Posterior cingulate gyrus (tissue), 11 donors: ENCODE measurements at regions not wholly inside any gene's neighbourhood (a gene's known extent, or its start where the extent isn't known, plus 50 kb on each side); places are given as distances from the start of the nearest gene placed in this dataset.

Source experiments
- DNase-seq, 10 donors: peaks; one replicate each; pipeline versions ENCODE4 v3.0.0 to v3.0.0-alpha.2; 2020 to 2021; ENCODE audit warnings: mixed read lengths in 3 of 10
- intact Hi-C: fragments of 100-400 bp; cut with DNase I; formaldehyde crosslinking; loops from one replicate; pipeline ENCODE4 v1.15.1; 2023

- intact Hi-C loops, result no loop called here
Observed at GRCh38 chr3:30069056-30069455, 537.3 kb upstream of the TGFBR2 start.

DNA sequence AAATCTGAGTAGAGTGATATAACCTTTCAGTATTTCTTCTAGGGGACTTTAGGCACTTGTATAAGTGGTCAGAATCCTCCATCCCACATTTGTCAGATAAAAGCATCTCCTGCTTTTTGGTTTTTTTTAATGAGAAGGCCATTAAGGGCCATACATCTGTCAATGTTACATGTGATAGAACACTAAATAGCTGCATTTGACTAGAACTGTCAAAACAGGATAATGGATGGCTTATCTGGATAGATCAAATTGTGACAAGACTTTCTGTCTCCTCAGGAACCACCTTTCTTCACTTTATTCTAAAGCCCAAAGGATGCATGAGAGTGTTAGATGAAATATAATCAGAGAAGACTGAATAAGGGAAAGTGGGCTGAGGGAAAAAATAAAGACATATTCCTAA, 533.4 kb upstream of the TGFBR2 start:
- intact Hi-C loops, result no loop called here
- no peak for DNase-seq

More at GRCh38 chr3:30069056-30069455, 537.3 kb upstream of the TGFBR2 start:
- no peak for DNase-seq

- no peak for DNase-seq
- intact Hi-C loops, result no loop called here
Observed at GRCh38 chr3:30073622-30074021, 532.8 kb upstream of the TGFBR2 start.

- no peak for DNase-seq
- intact Hi-C loops, result no loop called here
Observed at GRCh38 chr3:30075514-30075913, 530.9 kb upstream of the TGFBR2 start.

- intact Hi-C loops, result no loop called here
- DNase-seq, result no peak
Observed at GRCh38 chr3:30076899-30077298, 529.5 kb upstream of the TGFBR2 start.

DNA sequence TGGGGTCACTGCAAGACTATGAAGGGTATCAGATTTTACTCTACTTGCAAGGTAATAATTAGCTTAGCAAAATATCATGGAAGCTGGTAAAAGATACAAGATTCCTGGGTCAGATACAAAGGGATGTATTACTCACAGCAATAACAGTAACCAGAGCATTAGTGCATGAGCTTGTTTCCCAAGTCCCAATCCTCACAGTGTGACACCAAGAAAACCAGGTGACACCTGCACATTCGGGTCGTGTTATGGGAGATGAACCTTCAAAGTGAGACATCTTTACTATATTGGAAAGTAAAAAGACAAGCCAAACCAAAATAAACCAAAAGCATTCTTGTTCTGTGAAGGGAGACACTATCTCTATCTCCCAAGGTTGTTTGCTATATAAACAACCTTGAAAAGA, 528.7 kb upstream of the TGFBR2 start:
- DNase-seq, result no peak
- intact Hi-C loops, result no loop called here

GRCh38 chr3:30078736-30079135, 527.7 kb upstream of the TGFBR2 start:
- DNase-seq, result no peak
- intact Hi-C loops, result no loop called here

GRCh38 chr3:30081904-30082303, 524.5 kb upstream of the TGFBR2 start:
- DNase-seq, result no peak
- intact Hi-C loops, result no loop called here

DNA sequence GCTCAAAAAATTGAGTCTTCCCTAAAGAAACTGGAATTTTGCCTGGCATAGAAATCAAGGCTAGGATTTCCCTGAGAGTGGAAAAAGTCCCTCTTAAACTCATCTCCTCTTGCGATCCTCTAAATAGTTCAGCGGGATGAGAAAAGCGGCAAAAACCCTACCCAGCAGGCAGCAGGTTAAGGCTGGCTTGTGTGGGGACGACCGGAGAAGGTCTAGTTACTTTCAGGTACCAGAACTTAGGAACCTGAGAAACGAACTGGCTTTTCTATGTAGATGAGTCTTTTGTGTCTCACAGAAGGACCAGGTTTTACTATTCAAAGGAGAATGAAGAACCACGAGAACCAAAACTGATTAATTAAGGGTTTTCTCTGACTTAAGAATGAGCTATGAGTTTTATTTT, 523.7 kb upstream of the TGFBR2 start:
- DNase-seq, result no peak
- intact Hi-C loops, result no loop called here

DNA sequence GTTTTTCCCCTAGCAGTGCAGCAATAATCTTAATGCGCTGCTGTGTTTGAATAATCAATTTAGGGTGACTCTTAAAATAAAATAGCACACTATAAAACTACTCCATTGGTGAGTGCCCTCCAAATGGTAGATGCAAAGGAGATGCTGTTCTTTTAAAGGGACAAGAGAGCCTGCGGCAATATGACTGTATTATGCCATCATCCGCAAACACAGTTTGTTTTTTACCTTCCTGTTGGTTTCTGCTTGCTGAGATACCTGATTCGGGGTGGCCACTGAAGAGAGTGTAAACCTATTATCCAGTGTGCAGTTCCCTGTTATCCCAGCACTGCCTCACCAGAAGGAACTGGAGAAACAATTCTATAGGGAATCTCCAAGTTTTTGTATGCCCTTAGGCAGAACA, 523.1 kb upstream of the TGFBR2 start:
- intact Hi-C loops, result no loop called here
- no peak for DNase-seq

DNA sequence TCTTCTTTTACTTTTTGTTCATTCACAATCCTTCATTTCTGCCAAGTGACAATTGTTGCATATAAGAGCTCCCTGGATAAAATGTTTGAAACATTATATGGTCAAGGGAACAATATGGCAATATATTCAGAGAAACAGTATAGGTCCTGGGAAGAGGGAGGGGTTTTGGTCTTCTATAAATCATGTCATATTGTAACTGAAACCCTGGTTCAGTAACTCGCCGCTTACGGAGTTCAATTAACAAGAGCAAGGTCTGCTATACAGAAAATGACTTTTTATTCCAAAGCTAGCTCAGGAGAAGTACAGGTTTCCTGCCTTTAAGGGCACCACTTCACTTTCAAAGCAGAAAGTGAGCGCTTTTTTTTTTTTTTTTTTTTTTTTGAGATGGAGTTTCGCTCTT, 522.1 kb upstream of the TGFBR2 start:
- DNase-seq, result no peak
- intact Hi-C loops, result no loop called here

- no peak for DNase-seq
- intact Hi-C loops, result no loop called here
Observed at GRCh38 chr3:30084971-30085403, 521.4 kb upstream of the TGFBR2 start.

DNA sequence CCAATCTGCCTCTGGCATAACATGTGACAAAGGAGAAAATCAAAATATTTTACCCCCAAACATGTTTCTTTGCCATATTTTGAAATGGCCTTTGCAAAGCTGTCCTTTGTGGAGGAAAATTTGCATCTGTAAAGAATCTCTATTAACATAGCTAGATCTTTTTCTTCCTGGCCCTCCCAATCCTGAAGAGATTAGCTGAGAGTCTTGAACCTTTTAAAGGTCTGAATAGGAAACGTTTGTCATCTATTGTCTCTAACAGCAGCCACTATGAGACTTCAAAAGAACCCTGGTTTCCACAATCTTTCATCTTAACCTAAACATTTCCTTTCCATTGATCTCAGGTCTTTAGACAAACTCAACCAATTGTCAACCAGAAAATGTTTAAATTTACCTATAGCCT, 520.9 kb upstream of the TGFBR2 start:
- intact Hi-C loops, result no loop called here

DNA sequence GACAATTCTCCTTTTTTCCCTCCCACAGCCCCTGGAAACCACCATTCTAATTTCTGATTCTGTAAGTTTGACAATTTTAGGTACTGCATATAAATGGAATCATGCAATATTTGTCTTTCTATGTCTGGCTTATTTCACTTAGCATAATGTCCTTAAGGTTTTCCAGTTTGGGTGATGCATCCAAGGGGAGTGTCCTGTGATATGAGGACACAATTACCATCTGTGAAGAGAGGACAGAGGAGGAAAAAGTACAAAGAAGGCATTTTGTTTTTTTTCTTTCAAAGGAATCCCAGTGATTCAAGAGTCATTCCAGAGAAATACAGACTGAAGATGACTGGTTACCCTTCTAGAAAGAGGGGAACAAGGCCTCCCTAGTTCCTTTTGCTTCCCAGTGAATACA, 514.7 kb upstream of the TGFBR2 start:
- no peak for DNase-seq
- intact Hi-C loops, result no loop called here

More for the DNA sequence above, 520.9 kb upstream of the TGFBR2 start:
- DNase-seq, result no peak

DNA sequence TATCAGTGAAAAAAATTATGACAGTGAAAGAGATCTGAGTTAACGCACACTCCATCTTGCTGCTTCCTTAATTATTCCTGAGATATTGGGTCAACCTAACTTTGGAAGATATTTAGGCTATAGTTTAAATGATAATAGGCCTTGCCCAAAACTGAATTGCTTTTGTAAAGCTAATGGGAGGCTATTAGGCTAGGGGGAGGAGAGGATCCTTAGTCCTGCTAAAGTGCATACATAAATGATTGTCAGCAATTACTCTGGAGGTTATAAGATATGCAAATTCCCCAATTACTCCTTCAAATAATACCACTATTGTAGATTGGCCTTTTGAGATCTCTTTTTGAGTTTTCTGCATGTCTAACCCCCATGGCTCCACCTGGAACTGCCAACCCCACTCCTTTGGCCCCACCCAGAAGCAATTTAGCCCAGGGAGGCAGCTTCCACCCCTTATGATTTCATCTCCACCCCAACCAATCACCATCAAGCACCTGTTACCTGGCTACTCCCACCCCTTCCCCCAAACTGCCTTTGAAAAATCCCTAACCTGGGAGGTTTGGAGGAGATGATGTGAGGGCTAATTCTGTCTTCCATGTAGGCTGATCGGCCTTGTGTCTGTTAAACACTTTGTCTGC, 509.3 kb upstream of the TGFBR2 start:
- no peak for DNase-seq

DNA sequence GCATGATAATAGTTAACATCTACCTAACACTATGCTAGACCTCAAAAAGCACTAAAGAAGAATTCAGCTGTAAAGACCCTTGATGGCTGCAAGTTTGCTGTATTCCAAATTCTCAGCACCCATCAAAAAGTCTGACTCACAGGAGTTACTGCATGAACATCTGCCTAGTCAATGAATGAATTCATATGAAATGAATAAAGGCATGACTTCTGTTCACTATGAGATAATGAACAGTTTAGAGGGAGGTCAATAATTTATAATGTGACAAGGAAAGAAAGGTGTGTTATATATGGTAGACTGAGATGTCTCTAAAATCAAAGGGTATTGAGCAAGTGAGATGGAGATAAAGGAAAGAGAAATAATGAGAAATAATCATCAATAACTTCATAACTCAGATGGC, 508.2 kb upstream of the TGFBR2 start:
- intact Hi-C loops, result no loop called here
- DNase-seq, result no peak

More for the DNA sequence above, 509.3 kb upstream of the TGFBR2 start:
- intact Hi-C loops, result no loop called here

DNA sequence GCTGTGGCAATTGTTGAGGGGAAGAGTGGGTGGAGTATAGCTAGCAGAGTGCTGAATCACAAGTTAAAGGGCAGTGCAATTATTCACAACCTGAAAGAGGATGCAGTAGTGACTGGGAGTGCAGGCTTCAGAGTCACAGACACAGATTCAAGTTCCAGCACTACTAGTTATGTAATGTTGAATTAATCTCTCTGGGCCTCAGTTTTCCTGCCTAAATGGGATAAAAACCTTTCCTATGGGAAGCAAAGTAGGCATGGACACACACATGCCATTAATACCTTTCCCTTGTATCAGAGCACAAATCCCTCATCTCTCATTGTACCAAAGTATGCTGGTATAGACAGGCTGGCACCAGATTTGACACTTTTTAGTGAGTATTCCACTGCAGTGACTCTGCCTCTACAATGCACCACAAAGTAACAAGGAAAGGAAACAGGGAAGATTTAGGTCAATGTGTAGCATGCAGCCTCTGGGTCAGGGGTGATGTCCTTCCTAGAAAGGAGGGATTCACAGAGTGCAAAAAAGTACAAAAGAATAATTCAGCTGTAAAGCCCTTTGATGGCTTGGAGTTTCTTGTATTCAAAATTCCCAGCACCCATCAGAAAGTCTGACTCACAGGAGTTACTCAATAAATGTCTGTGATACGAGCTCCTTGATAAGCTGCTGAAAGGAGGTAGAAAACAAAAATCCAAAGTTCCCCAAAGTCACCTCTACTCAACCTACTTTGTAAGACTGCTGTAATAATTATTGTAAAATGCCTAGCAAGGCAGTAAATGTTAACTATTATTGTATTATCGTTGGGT, 507.5 kb upstream of the TGFBR2 start:
- no peak for DNase-seq
- intact Hi-C loops, result no loop called here

GRCh38 chr3:30102356-30102755, 504.0 kb upstream of the TGFBR2 start:
- intact Hi-C loops, result no loop called here
- DNase-seq, result no peak

- no peak for DNase-seq
- intact Hi-C loops, result no loop called here
Observed at GRCh38 chr3:30103186-30103585, 503.2 kb upstream of the TGFBR2 start.

- intact Hi-C loops, result no loop called here
- no peak for DNase-seq
Observed at GRCh38 chr3:30107531-30107930, 498.9 kb upstream of the TGFBR2 start.

- DNase-seq, result no peak
- intact Hi-C loops, result loop anchor here (5.0 kb wide), 1 partner anchor 580 kb away; no protein-coding TSS in a partner anchor
Observed at GRCh38 chr3:30112411-30112810, 494.0 kb upstream of the TGFBR2 start.

DNA sequence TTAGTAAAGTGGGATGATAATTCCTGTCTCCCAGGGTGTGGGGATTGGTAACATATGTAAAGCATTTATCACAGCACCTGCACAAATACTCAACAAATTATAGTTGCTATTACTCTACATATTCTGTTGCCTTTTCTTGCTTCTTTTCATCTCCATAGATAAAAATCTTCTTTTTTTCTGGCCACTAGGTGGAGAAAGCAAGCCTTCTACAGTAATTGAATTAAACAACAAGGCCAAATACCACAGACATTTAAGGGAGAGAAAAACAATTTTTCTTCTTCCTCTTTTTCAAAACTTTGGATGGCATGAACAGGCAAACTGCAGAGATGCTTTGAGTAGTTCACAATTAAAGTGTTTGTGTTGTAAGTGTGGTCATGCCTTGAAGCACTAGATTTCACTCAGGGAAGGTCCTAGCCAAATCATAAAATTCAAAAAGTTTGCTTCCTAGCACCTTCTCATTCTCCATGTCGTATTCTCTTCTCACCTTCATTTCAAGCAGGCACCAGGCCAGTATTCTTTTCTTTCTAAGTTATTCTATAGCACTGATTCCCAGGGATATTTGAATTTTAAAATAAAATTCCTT, 493.4 kb upstream of the TGFBR2 start:
- no peak for DNase-seq

More for the DNA sequence above, 493.4 kb upstream of the TGFBR2 start:
- intact Hi-C loops, result loop anchor here (1.0 to 5.0 kb wide), 2 partner anchors 86 to 579 kb away; no protein-coding TSS in a partner anchor
